HEK293 (cell line): ENCODE measurements at regions not wholly inside any gene's neighbourhood (a gene's known extent, or its start where the extent isn't known, plus 50 kb on each side); places are given as distances from the start of the nearest gene placed in this dataset.

Experiments used
- CTCF ChIP-seq: fragments of 450-650 bp; formaldehyde crosslinking; IDR thresholded peaks from 2 replicates; pipeline ENCODE4 v1.5.1; 2016; ENCODE audit warnings: missing biosample characterization, missing genetic modification characterization
- TSHZ1 ChIP-seq: fragments of 450-650 bp; formaldehyde crosslinking; IDR thresholded peaks from 2 replicates; pipeline ENCODE4 v1.5.1; 2016; ENCODE audit warnings: missing biosample characterization, missing genetic modification characterization, borderline replicate concordance
- ZBTB7A ChIP-seq: fragments of 450-650 bp; formaldehyde crosslinking; IDR thresholded peaks from 2 replicates; pipeline ENCODE4 v1.5.1; 2016; ENCODE audit warnings: low read depth, missing biosample characterization, missing genetic modification characterization
- ZNF133 ChIP-seq: fragments of 450-650 bp; formaldehyde crosslinking; IDR thresholded peaks from 2 replicates; pipeline ENCODE4 v1.5.1; 2016; ENCODE audit warnings: missing biosample characterization, missing genetic modification characterization
- ZNF19 ChIP-seq: fragments of 450-650 bp; formaldehyde crosslinking; IDR thresholded peaks from 2 replicates; pipeline ENCODE4; 2016; ENCODE audit warnings: missing biosample characterization, missing genetic modification characterization, low read depth
- ZNF510 ChIP-seq: fragments of 450-650 bp; formaldehyde crosslinking; IDR thresholded peaks from 2 replicates; pipeline ENCODE4 v1.5.1; 2018; ENCODE audit warnings: mild to moderate bottlenecking, missing genetic modification characterization, missing biosample characterization; ENCODE audit not compliant: insufficient replicate concordance
- ZNF76 ChIP-seq: fragments of 450-650 bp; formaldehyde crosslinking; IDR thresholded peaks from 2 replicates; pipeline ENCODE4; 2016; ENCODE audit warnings: low read depth, missing biosample characterization, missing genetic modification characterization, borderline replicate concordance

- TF ChIP-seq ZBTB7A (tag by site-specific recombination) = no peak
- no peak for TF ChIP-seq ZNF76
- no peak for TF ChIP-seq TSHZ1 (tag by site-specific recombination)
- TF ChIP-seq CTCF (tag by site-specific recombination) = no peak
- no peak for TF ChIP-seq ZNF133
- TF ChIP-seq ZNF510 (tag by site-specific recombination) = no peak
- TF ChIP-seq ZNF19 (tag by site-specific recombination) = no peak
Observed at GRCh38 chr1:38185913-38186312, 139.3 kb upstream of the POU3F1 start.
